ENCODE measurements at regions not wholly inside any gene's neighbourhood (a gene's known extent, or its start where the extent isn't known, plus 50 kb on each side); places are given as distances from the start of the nearest gene placed in this dataset.

GRCh38 chr3:95476534-95476933, 1337.9 kb upstream of the EPHA6 start:
- no peaks in the 10 kb centered on the region for H3K9me3 Mint-ChIP-seq (ENCODE audit: unreplicated experiment)

GRCh38 chr3:95506174-95506573, 1308.2 kb upstream of the EPHA6 start:
- no peak for FAIRE-seq
- H3K9me3 Mint-ChIP-seq (ENCODE audit: unreplicated experiment), result no peaks in the 10 kb centered on the region
- Histone ChIP-seq H3K9me3 (ENCODE audit: insufficient read depth, low read depth, low read length) (no peaks in the 10 kb centered on the region), H2AFZ (ENCODE audit: low read depth, low read length) (no peak overlapping the region), H3K9ac (ENCODE audit: low read length) (no peak overlapping the region), H3K4me3 (ENCODE audit: insufficient read depth, low read depth, low read length) (no peak overlapping the region), H3K4me1 (ENCODE audit: insufficient read depth, low read length) (no peaks in the 10 kb centered on the region), H3K79me2 (ENCODE audit: insufficient read depth, low read length) (no peaks in the 10 kb centered on the region), H4K20me1 (ENCODE audit: insufficient read depth, low read length) (no peaks in the 10 kb centered on the region), H3K4me2 (ENCODE audit: low read length) (no peak overlapping the region), H3K27ac (ENCODE audit: low read depth, low read length) (no peak overlapping the region), H3K36me3 (ENCODE audit: insufficient read depth, low read length) (no peaks in the 10 kb centered on the region), H3K27me3 (ENCODE audit: insufficient read depth, low read length) (no peaks in the 10 kb centered on the region)
- DNase-seq (ENCODE audit: low read depth), result no peak
- H3K36me3 Mint-ChIP-seq (ENCODE audit: low read depth, unreplicated experiment), result no peaks in the 10 kb centered on the region
- no peaks in the 10 kb centered on the region for H3K27me3 Mint-ChIP-seq (ENCODE audit: low read depth, unreplicated experiment)
- H3K4me3 Mint-ChIP-seq (ENCODE audit: unreplicated experiment), result no peak overlapping the region
- no peak overlapping the region for H3K27ac Mint-ChIP-seq (ENCODE audit: unreplicated experiment)
- TF ChIP-seq EZH2 (IDR thresholded peaks at IDR 0.05; ENCODE audit: insufficient read depth, low read length), result no peak
- no peaks in the 10 kb centered on the region for H3K4me1 Mint-ChIP-seq (ENCODE audit: low read depth, unreplicated experiment)

More at GRCh38 chr3:95476534-95476933, 1337.9 kb upstream of the EPHA6 start:
- no peaks in the 10 kb centered on the region for H3K4me1 ChIP-seq (ENCODE audit: insufficient read depth, low read length)
- Mint-ChIP-seq H3K27me3 (ENCODE audit: low read depth, unreplicated experiment) (no peaks in the 10 kb centered on the region), H3K4me3 (ENCODE audit: unreplicated experiment) (no peak overlapping the region), H3K36me3 (ENCODE audit: low read depth, unreplicated experiment) (no peaks in the 10 kb centered on the region), H3K4me1 (ENCODE audit: low read depth, unreplicated experiment) (no peaks in the 10 kb centered on the region), H3K27ac (ENCODE audit: unreplicated experiment) (no peak overlapping the region)
- no peaks in the 10 kb centered on the region for H3K79me2 ChIP-seq (ENCODE audit: insufficient read depth, low read length)
- no peak overlapping the region for H3K4me2 ChIP-seq (ENCODE audit: low read length)
- no peak for TF ChIP-seq EZH2 (IDR thresholded peaks at IDR 0.05; ENCODE audit: insufficient read depth, low read length)
- TF ChIP-seq CTCF (IDR thresholded peaks at IDR 0.05; ENCODE audit: insufficient read depth, low read depth, low read length), result no peak
- FAIRE-seq, result no peak
- DNase-seq (ENCODE audit: low read depth), result no peak
- no peaks in the 10 kb centered on the region for H3K9me3 ChIP-seq (ENCODE audit: insufficient read depth, low read depth, low read length)
- H2AFZ ChIP-seq (ENCODE audit: low read depth, low read length), result no peak overlapping the region
- H3K4me3 ChIP-seq (ENCODE audit: insufficient read depth, low read depth, low read length), result no peak overlapping the region
- H3K36me3 ChIP-seq (ENCODE audit: insufficient read depth, low read length), result no peaks in the 10 kb centered on the region
- no peak overlapping the region for H3K27ac ChIP-seq (ENCODE audit: low read depth, low read length)
- H3K9ac ChIP-seq (ENCODE audit: low read length), result no peak overlapping the region
- H3K27me3 ChIP-seq (ENCODE audit: insufficient read depth, low read length), result no peaks in the 10 kb centered on the region
- H4K20me1 ChIP-seq (ENCODE audit: insufficient read depth, low read length), result no peaks in the 10 kb centered on the region

- no peaks in the 10 kb centered on the region for H3K27me3 Mint-ChIP-seq (ENCODE audit: low read depth, unreplicated experiment)
- H3K79me2 ChIP-seq (ENCODE audit: insufficient read depth, low read length), result no peaks in the 10 kb centered on the region
- no peaks in the 10 kb centered on the region for H3K27me3 ChIP-seq (ENCODE audit: insufficient read depth, low read length)
Measured at GRCh38 chr3:95508124-95508523, 1306.3 kb upstream of the EPHA6 start.

More at GRCh38 chr3:95508124-95508523, 1306.3 kb upstream of the EPHA6 start:
- no peaks in the 10 kb centered on the region for H3K9me3 ChIP-seq (ENCODE audit: insufficient read depth, low read depth, low read length)
- no peak overlapping the region for H2AFZ ChIP-seq (ENCODE audit: low read depth, low read length)
- Mint-ChIP-seq H3K9me3 (ENCODE audit: unreplicated experiment) (no peaks in the 10 kb centered on the region), H3K36me3 (ENCODE audit: low read depth, unreplicated experiment) (no peaks in the 10 kb centered on the region), H3K4me1 (ENCODE audit: low read depth, unreplicated experiment) (no peaks in the 10 kb centered on the region), H3K4me3 (ENCODE audit: unreplicated experiment) (no peak overlapping the region), H3K27ac (ENCODE audit: unreplicated experiment) (no peak overlapping the region)
- H3K4me1 ChIP-seq (ENCODE audit: insufficient read depth, low read length), result no peaks in the 10 kb centered on the region
- DNase-seq (ENCODE audit: low read depth) (no peak), FAIRE-seq (no peak)
- H3K4me2 ChIP-seq (ENCODE audit: low read length), result no peak overlapping the region
- no peaks in the 10 kb centered on the region for H4K20me1 ChIP-seq (ENCODE audit: insufficient read depth, low read length)
- TF ChIP-seq CTCF (IDR thresholded peaks at IDR 0.05; ENCODE audit: insufficient read depth, low read depth, low read length) (no peak), EZH2 (IDR thresholded peaks at IDR 0.05; ENCODE audit: insufficient read depth, low read length) (no peak)
- no peak overlapping the region for H3K27ac ChIP-seq (ENCODE audit: low read depth, low read length)
- H3K4me3 ChIP-seq (ENCODE audit: insufficient read depth, low read depth, low read length), result no peak overlapping the region
- no peak overlapping the region for H3K9ac ChIP-seq (ENCODE audit: low read length)
- H3K36me3 ChIP-seq (ENCODE audit: insufficient read depth, low read length), result no peaks in the 10 kb centered on the region

Measured in astrocyte (in vitro differentiated cells and primary cell).